Astrocyte of the spinal cord (primary cell): ENCODE measurements at regions not wholly inside any gene's neighbourhood (a gene's known extent, or its start where the extent isn't known, plus 50 kb on each side); places are given as distances from the start of the nearest gene placed in this dataset.

Experiments used
- DNase-seq: peaks from one replicate; pipeline ENCODE4 v3.0.0; 2011; ENCODE audit warnings: low read depth, low spot score
- H3K4me3 ChIP-seq: 2 replicates; pipeline ENCODE4 v1.5.1; 2011; ENCODE audit warnings: low read depth, mild to moderate bottlenecking, low read length, moderate library complexity
- in situ Hi-C: cut with HindIII; loops from 2 replicates; pipeline ENCODE4 v1.10.0; 2017; ENCODE audit warnings: low sequenced_read_pairs
- TF ChIP-seq, protein P1 (sequence below): IDR thresholded peaks from 2 replicates; pipeline ENCODE4 v1.5.1; 2012; ENCODE audit warnings: low read depth, mild to moderate bottlenecking, low read length, inconsistent platforms

DNA sequence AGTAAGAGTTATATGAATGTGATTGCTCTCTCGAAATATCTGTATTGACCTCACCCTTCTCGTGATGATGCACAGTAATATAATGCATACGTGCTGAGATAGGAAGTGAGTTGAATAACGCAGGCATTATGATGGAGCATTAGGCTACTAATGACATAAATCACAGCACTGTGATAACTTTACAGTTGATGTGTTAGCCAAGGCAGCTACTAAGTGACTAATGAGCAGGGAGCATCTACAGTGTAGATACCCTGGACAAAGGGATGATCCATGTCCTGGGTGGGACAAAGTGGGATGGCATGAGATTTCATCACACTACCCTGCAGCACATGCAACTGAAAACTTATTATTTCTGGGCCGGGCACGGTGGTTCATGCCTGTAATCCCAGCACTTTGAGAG is 68.4 kb downstream of the HDGFL1 start:
- in situ Hi-C loops: no loop called here
- no peak for DNase-seq
- H3K4me3 ChIP-seq: no peak overlapping the region
- TF ChIP-seq, protein P1, sequence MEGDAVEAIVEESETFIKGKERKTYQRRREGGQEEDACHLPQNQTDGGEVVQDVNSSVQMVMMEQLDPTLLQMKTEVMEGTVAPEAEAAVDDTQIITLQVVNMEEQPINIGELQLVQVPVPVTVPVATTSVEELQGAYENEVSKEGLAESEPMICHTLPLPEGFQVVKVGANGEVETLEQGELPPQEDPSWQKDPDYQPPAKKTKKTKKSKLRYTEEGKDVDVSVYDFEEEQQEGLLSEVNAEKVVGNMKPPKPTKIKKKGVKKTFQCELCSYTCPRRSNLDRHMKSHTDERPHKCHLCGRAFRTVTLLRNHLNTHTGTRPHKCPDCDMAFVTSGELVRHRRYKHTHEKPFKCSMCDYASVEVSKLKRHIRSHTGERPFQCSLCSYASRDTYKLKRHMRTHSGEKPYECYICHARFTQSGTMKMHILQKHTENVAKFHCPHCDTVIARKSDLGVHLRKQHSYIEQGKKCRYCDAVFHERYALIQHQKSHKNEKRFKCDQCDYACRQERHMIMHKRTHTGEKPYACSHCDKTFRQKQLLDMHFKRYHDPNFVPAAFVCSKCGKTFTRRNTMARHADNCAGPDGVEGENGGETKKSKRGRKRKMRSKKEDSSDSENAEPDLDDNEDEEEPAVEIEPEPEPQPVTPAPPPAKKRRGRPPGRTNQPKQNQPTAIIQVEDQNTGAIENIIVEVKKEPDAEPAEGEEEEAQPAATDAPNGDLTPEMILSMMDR: no peak

DNA sequence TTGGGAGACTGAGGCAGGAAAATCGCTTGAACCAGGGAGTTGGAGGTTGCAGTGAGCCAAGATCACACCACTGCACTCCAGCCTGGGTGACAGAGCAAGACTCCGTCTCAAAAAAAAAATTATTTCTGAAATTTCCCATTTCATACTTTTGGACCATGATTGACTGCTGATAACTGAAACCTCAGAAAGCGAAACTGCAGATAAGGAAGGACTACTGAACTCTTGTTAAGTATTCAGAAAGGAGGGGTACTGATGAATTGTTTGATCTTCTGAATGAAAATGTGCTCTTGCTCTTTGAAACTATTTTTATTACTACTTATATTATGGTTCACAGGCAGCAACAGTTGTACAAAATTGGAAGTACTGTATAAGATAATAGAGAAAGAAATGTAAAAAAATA is 69.0 kb downstream of the HDGFL1 start:
- no peak overlapping the region for H3K4me3 ChIP-seq
- TF ChIP-seq, protein P1: no peak
- in situ Hi-C loops: no loop called here
- no peak for DNase-seq

DNA sequence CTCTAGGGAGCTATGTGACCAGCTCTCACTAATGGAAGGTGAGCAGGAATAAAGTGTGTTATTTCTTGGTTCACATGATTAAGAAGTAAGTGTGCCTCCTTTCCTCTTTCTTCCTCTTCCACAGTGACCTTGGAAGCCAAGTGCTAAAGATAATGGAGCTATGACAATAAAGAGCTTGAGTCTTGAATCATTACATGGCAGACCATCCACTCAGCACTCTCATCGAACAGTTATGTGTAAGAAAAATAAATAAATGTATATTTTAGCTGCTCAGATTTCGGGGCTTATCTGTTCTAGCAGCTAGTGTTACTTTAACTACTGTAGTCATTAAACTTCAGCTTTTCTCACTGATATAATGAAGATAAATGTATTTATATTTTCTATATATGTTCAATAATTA is 72.9 kb downstream of the HDGFL1 start:
- in situ Hi-C loops: no loop called here
- TF ChIP-seq, protein P1: no peak
- H3K4me3 ChIP-seq: no peak overlapping the region
- DNase-seq: peak; percentile 46

DNA sequence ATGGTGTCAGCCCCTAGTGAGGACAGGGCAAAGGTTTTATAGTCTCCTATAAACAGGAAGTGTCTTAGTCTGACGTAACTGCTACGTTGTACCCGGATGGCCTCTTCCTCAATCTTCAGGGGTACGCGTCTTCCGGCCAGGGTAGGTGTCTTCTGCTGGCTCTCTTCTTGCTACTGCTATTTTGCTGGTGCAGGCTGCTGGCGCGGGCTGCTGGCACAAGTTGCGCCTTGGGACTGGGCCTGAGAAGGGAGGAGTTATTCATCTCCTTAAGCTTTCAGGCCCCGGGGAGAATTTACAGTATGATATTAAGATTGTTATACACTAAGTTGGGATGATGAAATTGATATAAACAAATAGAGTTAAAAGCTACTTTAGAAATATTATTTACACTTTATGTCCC is 74.4 kb downstream of the HDGFL1 start:
- TF ChIP-seq, protein P1: no peak
- H3K4me3 ChIP-seq: no peak overlapping the region
- in situ Hi-C loops: no loop called here
- DNase-seq: no peak

DNA sequence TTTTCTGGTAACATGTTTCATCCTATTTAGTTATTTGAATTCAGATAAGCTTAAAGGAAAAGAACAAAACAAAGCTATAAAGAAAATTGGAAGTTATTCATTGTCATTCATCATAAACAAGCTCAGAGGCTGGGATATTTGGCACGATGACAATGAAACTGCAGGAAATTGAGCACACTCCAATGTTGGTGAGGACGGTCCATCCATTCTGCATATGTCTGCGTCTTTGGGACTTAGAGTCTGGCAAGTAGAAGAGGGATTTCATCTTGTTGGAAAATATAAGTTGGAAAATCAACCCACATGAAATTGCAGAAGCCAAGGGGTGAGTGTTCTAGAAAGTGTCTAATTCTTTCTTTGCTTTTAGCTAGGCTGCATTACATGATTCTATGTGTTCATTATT is 78.4 kb downstream of the HDGFL1 start:
- TF ChIP-seq, protein P1: no peak
- no peak overlapping the region for H3K4me3 ChIP-seq
- no peak for DNase-seq
- in situ Hi-C loops: no loop called here

DNA sequence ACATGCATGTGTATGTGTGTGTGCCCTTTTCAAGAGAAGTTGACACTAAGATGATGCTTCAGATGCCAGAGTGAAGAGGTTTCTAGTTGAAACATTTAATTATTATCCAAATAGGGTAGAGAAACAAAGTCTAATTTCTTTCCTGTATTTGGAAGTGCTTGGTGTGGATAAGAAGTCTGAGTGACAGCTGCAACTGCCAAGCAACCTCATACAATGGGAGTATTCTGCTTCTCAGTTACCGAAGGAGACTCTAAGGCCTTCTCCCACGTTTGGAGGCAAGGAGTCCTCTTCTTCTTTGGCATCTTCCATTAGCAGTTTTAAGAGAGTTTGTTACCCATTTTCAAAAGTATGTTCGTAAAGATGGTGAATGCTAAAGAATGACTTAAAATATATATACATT is 82.4 kb downstream of the HDGFL1 start:
- no peak overlapping the region for H3K4me3 ChIP-seq
- TF ChIP-seq, protein P1: no peak
- in situ Hi-C loops: no loop called here
- DNase-seq: no peak
